Subcutaneous abdominal adipose tissue (tissue), 5 donors: ENCODE measurements at regions not wholly inside any gene's neighbourhood (a gene's known extent, or its start where the extent isn't known, plus 50 kb on each side); places are given as distances from the start of the nearest gene placed in this dataset.
"Not testable (repeated sequence)": the region's sequence is repeated elsewhere in the genome, so short reads cannot be mapped to it uniquely, and the experiment has no call there.

Source experiments
- H3K27ac ChIP-seq: one replicate; pipeline ENCODE4 v1.7.0; 2013; ENCODE audit warnings: low read depth, mild to moderate bottlenecking, inconsistent platforms, low read length, moderate library complexity
- H3K27me3 ChIP-seq, 5 donors: one replicate each; pipeline ENCODE4 v1.7.0; 2013; ENCODE audit warnings: low read length in 5 of 5, inconsistent platforms in 1 of 5; ENCODE audit not compliant: control insufficient read depth in 5 of 5, insufficient read depth in 4 of 5
- H3K36me3 ChIP-seq, 5 donors: one replicate each; pipeline ENCODE4 v1.7.0; 2013; ENCODE audit warnings: low read length in 5 of 5; ENCODE audit not compliant: control insufficient read depth in 5 of 5, insufficient read depth in 5 of 5
- H3K4me1 ChIP-seq, 5 donors: one replicate each; pipeline ENCODE4 v1.7.0; 2013; ENCODE audit warnings: low read length in 5 of 5, mild to moderate bottlenecking in 3 of 5, moderate library complexity in 1 of 5; ENCODE audit not compliant: control insufficient read depth in 5 of 5, insufficient read depth in 5 of 5
- H3K4me3 ChIP-seq, 5 donors: one replicate each; pipeline ENCODE4 v1.7.0; 2013; ENCODE audit warnings: low read length in 5 of 5, low read depth in 1 of 5
- H3K9ac ChIP-seq, 5 donors: one replicate each; pipeline ENCODE4 v1.7.0; 2013; ENCODE audit warnings: low read length in 5 of 5, mild to moderate bottlenecking in 4 of 5, moderate library complexity in 3 of 5
- H3K9me3 ChIP-seq, 5 donors: one replicate each; pipeline ENCODE4 v1.7.0; 2013; ENCODE audit warnings: low read length in 5 of 5; ENCODE audit not compliant: control insufficient read depth in 5 of 5
- donor health status: healthy.
- donor health status: healthy.
- donor health status: healthy.
- donor health status: healthy.
- donor health status: healthy.

DNA sequence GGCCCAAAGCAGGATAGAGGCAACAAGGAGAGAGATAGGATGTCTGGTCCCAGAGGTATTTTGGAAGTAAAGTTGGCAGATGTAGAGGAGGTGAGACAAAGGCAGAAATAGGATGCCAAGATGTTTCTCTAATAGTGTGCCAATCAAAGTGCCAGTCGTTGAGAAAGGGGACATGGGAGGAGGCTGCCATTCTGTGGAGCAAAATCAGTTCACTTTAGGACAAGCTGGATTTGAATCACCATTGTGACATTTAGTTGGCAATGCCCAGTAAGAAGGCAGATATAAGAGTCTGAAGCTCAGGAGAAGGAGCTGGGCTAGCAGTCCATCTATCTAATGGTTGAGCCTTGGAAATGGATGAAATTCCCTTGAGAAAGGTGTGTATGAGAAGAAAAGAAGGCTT, 53.8 kb downstream of the ADRB2 start:
- Histone ChIP-seq H3K27me3 (no peaks in the 10 kb centered on the region), H3K4me3 (no peak overlapping the region), H3K9ac (no peak overlapping the region), H3K36me3 (peaks cover 0 to 6% (median 3%) of the 10 kb centered on the region in 5 donors), H3K9me3 (no peaks in the 10 kb centered on the region), H3K27ac (no peak overlapping the region), H3K4me1 (peaks cover 0 to 13% (median 9%) of the 10 kb centered on the region in 5 donors)

DNA sequence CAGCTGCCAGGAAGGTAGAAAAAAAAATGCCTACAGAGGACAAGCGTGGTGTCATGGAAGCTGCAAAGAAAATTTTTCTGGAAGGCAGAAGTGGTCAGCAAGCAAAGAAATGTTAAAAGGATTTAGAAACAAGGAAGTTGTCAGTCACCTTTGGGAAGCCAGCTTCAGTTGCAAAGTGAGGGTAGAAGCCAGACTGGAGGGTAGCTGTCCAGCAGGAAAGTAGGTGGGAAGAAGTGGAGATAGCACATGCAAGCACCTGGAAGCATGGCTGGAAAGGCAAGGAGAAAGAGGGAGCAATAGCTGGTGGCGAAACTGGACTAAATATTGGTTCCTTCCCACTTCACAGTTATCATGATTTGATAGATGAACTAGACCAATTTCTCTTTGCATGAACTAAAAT, 54.3 kb downstream of the ADRB2 start:
- H3K36me3 ChIP-seq: peaks cover 0 to 6% (median 3%) of the 10 kb centered on the region in 5 donors
- H3K9me3 ChIP-seq: no peaks in the 10 kb centered on the region
- H3K4me3 ChIP-seq: no peak overlapping the region
- H3K9ac ChIP-seq: no peak overlapping the region
- H3K27ac ChIP-seq: no peak overlapping the region
- H3K4me1 ChIP-seq: peaks cover 0 to 9% (median 6%) of the 10 kb centered on the region in 5 donors
- H3K27me3 ChIP-seq: no peaks in the 10 kb centered on the region

GRCh38 chr5:148882332-148882731, 55.9 kb downstream of the ADRB2 start:
- H3K27me3 ChIP-seq: no peaks in the 10 kb centered on the region

DNA sequence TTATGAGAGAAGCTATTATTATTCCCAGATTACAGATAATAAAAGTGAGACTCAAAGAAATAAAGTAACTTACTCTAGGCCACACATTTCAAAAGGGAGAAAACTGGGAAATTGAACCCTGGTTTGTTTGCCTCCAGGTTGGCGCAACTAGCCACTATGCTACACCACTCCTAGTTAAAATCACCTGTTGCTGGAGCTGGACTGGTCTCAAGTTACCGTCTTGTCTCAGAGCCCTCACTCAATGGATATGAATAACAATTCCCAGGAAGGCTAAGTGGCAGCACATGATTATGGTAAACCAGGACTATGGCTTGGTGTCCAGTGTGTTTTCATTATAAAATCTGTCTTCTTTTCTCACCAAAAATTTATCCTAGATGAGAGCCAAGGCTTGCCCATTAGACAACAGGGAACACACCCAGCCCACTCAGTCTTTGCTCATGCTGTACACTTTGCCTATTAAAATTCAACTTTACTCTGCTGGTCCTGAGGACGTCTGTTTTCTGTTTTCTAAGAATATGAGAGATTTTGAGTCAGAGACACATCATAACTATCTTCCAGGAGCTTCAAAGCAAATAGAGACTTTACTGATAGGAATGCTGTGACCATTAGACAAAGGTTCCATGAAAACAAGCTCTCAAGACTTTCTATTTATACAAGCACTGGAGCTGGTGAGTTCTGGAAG, 58.1 kb downstream of the ADRB2 start:
- H3K9me3 ChIP-seq: no peaks in the 10 kb centered on the region
- no peak overlapping the region for H3K9ac ChIP-seq
- H3K4me3 ChIP-seq: no peak overlapping the region

More at GRCh38 chr5:148882332-148882731, 55.9 kb downstream of the ADRB2 start:
- peaks cover 0 to 6% (median 3%) of the 10 kb centered on the region in 5 donors for H3K36me3 ChIP-seq
- no peaks in the 10 kb centered on the region for H3K9me3 ChIP-seq
- no peak overlapping the region for H3K9ac ChIP-seq
- H3K4me1 ChIP-seq: peaks cover 0 to 9% (median 6%) of the 10 kb centered on the region in 5 donors
- no peak overlapping the region for H3K27ac ChIP-seq
- no peak overlapping the region for H3K4me3 ChIP-seq

GRCh38 chr5:148887123-148887881, 60.9 kb downstream of the ADRB2 start:
- no peak overlapping the region for H3K27ac ChIP-seq
- peaks cover 0 to 6% (median 3%) of the 10 kb centered on the region in 5 donors for H3K36me3 ChIP-seq
- H3K9ac ChIP-seq: no peak overlapping the region
- peaks cover 0 to 4% (median 0%) of the 10 kb centered on the region in 5 donors for H3K9me3 ChIP-seq
- H3K4me3 ChIP-seq: no peak overlapping the region
- H3K27me3 ChIP-seq: no peaks in the 10 kb centered on the region
- H3K4me1 ChIP-seq: no peaks in the 10 kb centered on the region

More for the DNA sequence above, 58.1 kb downstream of the ADRB2 start:
- H3K4me1 ChIP-seq: peaks cover 0 to 9% (median 6%) of the 10 kb centered on the region in 5 donors
- no peaks in the 10 kb centered on the region for H3K27me3 ChIP-seq
- no peak overlapping the region for H3K27ac ChIP-seq
- H3K36me3 ChIP-seq: peaks cover 0 to 6% (median 3%) of the 10 kb centered on the region in 5 donors

DNA sequence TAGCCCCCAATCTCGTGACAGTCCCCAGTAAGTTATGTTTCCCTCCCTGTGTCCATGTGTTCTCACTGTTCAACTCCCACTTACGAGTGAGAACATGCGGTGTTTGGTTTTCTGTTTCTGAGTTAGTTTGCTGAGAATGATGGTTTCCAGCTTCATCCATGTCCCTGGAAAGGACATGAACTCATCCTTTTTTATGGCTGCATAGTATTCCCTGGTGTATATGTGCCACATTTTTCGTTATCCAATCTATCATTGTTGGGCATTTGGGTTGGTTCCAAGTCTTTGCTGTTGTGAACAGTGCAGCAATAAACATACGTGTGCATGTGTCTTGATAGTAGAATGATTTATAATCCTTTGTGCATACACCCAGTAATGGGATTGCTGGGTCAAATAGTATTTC, 63.5 kb downstream of the ADRB2 start:
- not testable (repeated sequence) for H3K9ac ChIP-seq, H3K27ac ChIP-seq, H3K4me3 ChIP-seq, H3K4me1 ChIP-seq, H3K36me3 ChIP-seq, H3K27me3 ChIP-seq
- peaks cover 0 to 14% (median 4%) of the 10 kb centered on the region in 5 donors for H3K9me3 ChIP-seq

GRCh38 chr5:148895441-148895840, 69.0 kb downstream of the ADRB2 start:
- peaks cover 0 to 18% (median 4%) of the 10 kb centered on the region in 5 donors for H3K9me3 ChIP-seq
- H3K9ac ChIP-seq, H3K4me3 ChIP-seq, H3K27ac ChIP-seq, H3K27me3 ChIP-seq, H3K36me3 ChIP-seq, H3K4me1 ChIP-seq: not testable (repeated sequence)

DNA sequence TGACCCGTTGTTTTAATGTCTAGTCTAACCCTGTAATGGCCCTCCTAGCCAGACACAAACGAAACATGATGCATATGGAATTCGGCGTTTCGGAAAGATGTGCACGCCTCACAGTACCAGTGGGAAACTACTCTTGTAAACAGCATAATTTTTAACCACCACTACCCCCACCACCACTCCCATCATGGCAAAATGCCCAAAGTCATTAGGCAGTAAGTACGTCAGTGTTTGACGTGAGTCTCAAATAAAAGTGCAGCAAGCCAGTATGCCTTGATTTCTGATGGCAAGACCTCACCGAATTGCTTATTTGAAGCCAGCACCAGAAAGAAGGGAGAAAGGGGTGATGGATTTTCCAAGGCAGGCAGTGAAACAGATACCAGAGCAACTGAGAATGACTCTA, 71.4 kb downstream of the ADRB2 start:
- Histone ChIP-seq H3K36me3 (no peaks in the 10 kb centered on the region), H3K9me3 (peaks cover 0 to 18% (median 0%) of the 10 kb centered on the region in 5 donors), H3K27ac (no peak overlapping the region), H3K27me3 (no peaks in the 10 kb centered on the region), H3K4me1 (peaks cover 0 to 17% (median 5%) of the 10 kb centered on the region in 5 donors), H3K9ac (no peak overlapping the region), H3K4me3 (no peak overlapping the region)

GRCh38 chr5:148898413-148899075, 72.1 kb downstream of the ADRB2 start:
- H3K36me3 ChIP-seq: no peaks in the 10 kb centered on the region
- no peaks in the 10 kb centered on the region for H3K27me3 ChIP-seq
- H3K27ac ChIP-seq: no peak overlapping the region
- no peak overlapping the region for H3K9ac ChIP-seq
- peaks cover 0 to 11% (median 0%) of the 10 kb centered on the region in 5 donors for H3K9me3 ChIP-seq
- no peak overlapping the region for H3K4me3 ChIP-seq
- H3K4me1 ChIP-seq: peaks cover 0 to 23% (median 5%) of the 10 kb centered on the region in 5 donors

- H3K4me3 ChIP-seq: no peak overlapping the region
- peaks cover 0 to 6% (median 0%) of the 10 kb centered on the region in 5 donors for H3K9me3 ChIP-seq
- peaks cover 2 to 38% (median 17%) of the 10 kb centered on the region in 5 donors for H3K4me1 ChIP-seq
- H3K27ac ChIP-seq: no peak overlapping the region
- no peaks in the 10 kb centered on the region for H3K36me3 ChIP-seq
- no peaks in the 10 kb centered on the region for H3K27me3 ChIP-seq
- no peak overlapping the region for H3K9ac ChIP-seq
Observed at GRCh38 chr5:148899993-148900392, 73.6 kb downstream of the ADRB2 start.
